ENCODE measurements at regions not wholly inside any gene's neighbourhood (a gene's known extent, or its start where the extent isn't known, plus 50 kb on each side); places are given as distances from the start of the nearest gene placed in this dataset.

DNA sequence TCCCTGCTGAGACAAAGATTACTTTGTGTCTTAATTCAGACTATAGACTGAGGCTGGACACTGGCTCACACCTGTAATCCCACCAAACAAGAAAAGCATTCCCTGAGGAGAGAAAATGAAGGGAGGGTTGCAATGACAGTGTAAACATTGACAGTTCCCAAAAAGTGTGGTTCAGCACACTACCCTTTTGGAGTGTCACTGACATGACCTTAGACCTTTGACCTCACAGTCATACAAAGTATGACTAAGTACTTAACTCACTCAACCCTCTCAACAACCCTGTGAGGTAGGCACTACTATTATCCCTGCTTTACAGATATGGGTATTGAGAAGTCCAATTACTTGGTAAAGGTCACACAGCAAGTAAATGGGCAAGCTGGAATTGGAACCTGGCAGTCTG is 341.7 kb downstream of the LRRC3B start:
- DNase-seq (ENCODE audit: low spot score): no peak
- TF ChIP-seq CTCF (IDR thresholded peaks at IDR 0.05; ENCODE audit: extremely low read depth, missing control alignments): no peak

DNA sequence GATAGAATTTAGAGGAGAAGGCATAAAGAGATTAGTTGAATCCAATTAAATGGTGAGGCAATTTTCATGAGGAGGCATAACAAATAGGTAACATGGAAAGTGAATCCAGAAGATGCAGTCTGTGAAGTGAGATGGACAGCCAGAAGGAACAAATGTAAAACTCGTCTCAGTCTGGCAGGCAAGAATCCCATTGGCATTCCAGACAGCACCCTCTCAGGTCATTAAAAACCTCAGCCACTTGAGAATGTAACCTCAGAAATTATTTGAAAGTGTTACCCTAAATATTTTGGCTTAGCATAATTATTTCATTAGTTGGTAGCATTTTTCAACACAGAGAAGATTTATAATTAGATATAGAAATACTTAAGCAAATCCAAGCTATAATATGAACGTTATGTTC is 342.3 kb downstream of the LRRC3B start:
- TF ChIP-seq CTCF (IDR thresholded peaks at IDR 0.05; ENCODE audit: extremely low read depth, missing control alignments): no peak
- DNase-seq (ENCODE audit: low spot score): no peak

DNA sequence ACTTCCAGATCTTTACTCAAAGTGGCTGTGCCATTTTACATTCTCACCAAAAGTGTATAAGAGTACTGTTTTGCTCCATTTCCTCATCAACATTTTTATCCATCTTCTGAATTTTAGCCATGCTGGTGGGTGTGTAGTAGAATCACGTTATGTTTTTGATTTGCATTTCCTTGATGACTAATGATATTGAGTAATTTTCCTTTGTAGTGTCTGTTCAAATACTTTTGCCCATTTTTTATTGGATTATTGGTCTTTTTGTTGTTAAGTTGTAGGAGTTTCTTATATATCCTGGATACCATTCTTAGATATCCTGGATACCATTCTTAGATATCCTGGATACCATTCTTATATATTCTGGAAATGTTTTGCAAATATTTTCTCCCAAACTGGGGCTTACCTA is 344.9 kb downstream of the LRRC3B start:
- TF ChIP-seq CTCF (IDR thresholded peaks at IDR 0.05; ENCODE audit: extremely low read depth, missing control alignments): no peak
- DNase-seq (ENCODE audit: low spot score): no peak

GRCh38 chr3:26984416-26985390 is 362.1 kb downstream of the LRRC3B start:
- no peak for DNase-seq (ENCODE audit: low spot score)
- no peak for TF ChIP-seq CTCF (IDR thresholded peaks at IDR 0.05; ENCODE audit: extremely low read depth, missing control alignments)

DNA sequence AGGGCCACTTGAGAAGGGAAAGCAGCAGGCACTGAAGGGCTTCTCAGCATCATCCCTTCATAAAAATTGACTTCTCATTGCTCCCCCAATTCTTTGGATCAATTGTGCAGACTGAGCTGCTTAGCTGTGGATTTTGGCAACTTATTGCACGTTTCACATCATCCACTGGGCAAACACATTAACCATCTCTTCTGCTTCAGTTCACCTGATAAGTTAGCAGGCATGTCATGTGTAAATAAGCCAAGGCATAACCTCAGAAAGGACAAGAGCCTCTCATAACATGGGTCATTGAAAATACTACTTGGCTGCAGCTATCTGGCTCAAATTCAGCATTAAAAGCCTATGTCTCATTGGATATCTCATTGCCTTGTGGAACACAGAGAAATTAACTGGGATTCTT is 366.5 kb downstream of the LRRC3B start:
- TF ChIP-seq CTCF (IDR thresholded peaks at IDR 0.05; ENCODE audit: extremely low read depth, missing control alignments): no peak
- DNase-seq (ENCODE audit: low spot score): no peak

DNA sequence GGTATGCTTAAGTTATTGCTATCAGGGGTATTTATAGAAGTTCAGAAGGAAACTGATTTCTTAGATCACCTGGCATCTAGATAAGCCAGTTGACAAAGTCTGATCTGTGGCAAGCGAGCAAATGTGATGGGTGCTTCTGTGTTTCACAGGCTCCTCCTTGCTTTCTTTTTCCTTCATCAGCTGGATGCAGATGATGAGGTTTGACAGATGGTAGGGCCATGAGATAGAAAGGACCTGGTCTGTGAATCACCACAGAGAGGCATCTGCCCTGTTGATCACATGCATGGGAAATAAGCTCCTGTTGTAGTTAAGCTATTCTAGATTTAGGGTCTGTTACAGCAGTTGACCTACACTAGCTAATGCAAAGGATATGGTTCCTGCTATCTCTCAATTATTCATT is 372.0 kb downstream of the NEK10 start:
- no peak for TF ChIP-seq CTCF (IDR thresholded peaks at IDR 0.05; ENCODE audit: extremely low read depth, missing control alignments)
- no peak for DNase-seq (ENCODE audit: low spot score)

DNA sequence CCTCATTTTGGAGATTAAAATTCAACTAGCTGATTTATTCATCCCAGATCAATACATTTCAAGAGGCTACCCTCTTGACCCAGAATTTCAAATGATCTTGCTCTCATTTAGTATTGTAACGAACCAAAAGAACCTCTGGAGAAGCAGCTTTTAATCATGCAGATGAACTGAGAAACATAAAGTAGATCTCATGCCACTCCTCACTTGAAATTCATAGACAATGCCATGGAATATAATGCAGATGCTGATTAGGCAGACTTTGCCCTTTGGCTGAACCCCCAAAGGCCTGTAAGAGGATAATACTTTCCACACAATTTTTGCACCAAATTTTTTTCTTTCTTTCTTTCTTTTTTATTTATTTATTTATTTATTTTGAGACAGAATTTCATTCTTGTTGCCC is 358.3 kb downstream of the NEK10 start:
- DNase-seq (ENCODE audit: low spot score): no peak
- TF ChIP-seq CTCF (IDR thresholded peaks at IDR 0.05; ENCODE audit: extremely low read depth, missing control alignments): no peak

Data from GM20000 (cell line).